GM19324 (cell line): ENCODE measurements at regions not wholly inside any gene's neighbourhood (a gene's known extent, or its start where the extent isn't known, plus 50 kb on each side); places are given as distances from the start of the nearest gene placed in this dataset.

ENCODE experiments used
- ATAC-seq: cut with Tn5 transposase; IDR thresholded peaks from one replicate; pipeline ENCODE4 v1.9.1; 2021; ENCODE audit warnings: mild to moderate bottlenecking, moderate library complexity; ENCODE audit not compliant: unreplicated experiment, low FRiP score

GRCh38 chr11:128053981-128054931, 533.1 kb downstream of the ETS1 start:
- ATAC-seq = peak; percentile 84

- no peak for ATAC-seq
Observed at GRCh38 chr11:128052912-128053641, 534.3 kb downstream of the ETS1 start.

GRCh38 chr11:128048121-128048520, 539.2 kb downstream of the ETS1 start:
- ATAC-seq = no peak

- ATAC-seq = no peak
Observed at GRCh38 chr11:128047026-128047425, 540.3 kb downstream of the ETS1 start.

- no peak for ATAC-seq
Observed at GRCh38 chr11:128046213-128046612, 541.1 kb downstream of the ETS1 start.

- ATAC-seq = no peak
Observed at GRCh38 chr11:128045094-128045725, 542.1 kb downstream of the ETS1 start.

- ATAC-seq = no peak
Observed at GRCh38 chr11:128042290-128042751, 545.0 kb downstream of the ETS1 start.

GRCh38 chr11:128040603-128041002, 546.8 kb downstream of the ETS1 start:
- ATAC-seq = no peak

GRCh38 chr11:128039140-128040021, 548.0 kb downstream of the ETS1 start:
- peak; percentile 70 for ATAC-seq

- no peak for ATAC-seq
Observed at GRCh38 chr11:128036556-128037093, 550.7 kb downstream of the ETS1 start.

- no peak for ATAC-seq
Observed at GRCh38 chr11:128036006-128036405, 551.4 kb downstream of the ETS1 start.

- ATAC-seq = peak; percentile 76
Observed at GRCh38 chr11:128031538-128032134, 555.7 kb downstream of the ETS1 start.

GRCh38 chr11:128029219-128029722, 558.1 kb downstream of the ETS1 start:
- ATAC-seq = no peak

GRCh38 chr11:128026596-128026995, 560.8 kb downstream of the ETS1 start:
- no peak for ATAC-seq

- ATAC-seq = no peak
Observed at GRCh38 chr11:128022761-128023160, 564.6 kb downstream of the ETS1 start.

- ATAC-seq = no peak
Observed at GRCh38 chr11:128022007-128022368, 565.4 kb downstream of the ETS1 start.

GRCh38 chr11:128021349-128022006, 565.9 kb downstream of the ETS1 start:
- no peak for ATAC-seq

GRCh38 chr11:128018692-128019091, 568.7 kb downstream of the ETS1 start:
- no peak for ATAC-seq

- ATAC-seq = no peak
Observed at GRCh38 chr11:128005562-128005961, 581.8 kb downstream of the ETS1 start.
